TTC549 (cell line): ENCODE measurements at regions not wholly inside any gene's neighbourhood (a gene's known extent, or its start where the extent isn't known, plus 50 kb on each side); places are given as distances from the start of the nearest gene placed in this dataset.

Source experiments
- FAIRE-seq: peaks from 2 replicates; lab custom pipeline; 2012; peaks lifted over from hg19 to GRCh38; lab: Jason Lieb, UNC

DNA sequence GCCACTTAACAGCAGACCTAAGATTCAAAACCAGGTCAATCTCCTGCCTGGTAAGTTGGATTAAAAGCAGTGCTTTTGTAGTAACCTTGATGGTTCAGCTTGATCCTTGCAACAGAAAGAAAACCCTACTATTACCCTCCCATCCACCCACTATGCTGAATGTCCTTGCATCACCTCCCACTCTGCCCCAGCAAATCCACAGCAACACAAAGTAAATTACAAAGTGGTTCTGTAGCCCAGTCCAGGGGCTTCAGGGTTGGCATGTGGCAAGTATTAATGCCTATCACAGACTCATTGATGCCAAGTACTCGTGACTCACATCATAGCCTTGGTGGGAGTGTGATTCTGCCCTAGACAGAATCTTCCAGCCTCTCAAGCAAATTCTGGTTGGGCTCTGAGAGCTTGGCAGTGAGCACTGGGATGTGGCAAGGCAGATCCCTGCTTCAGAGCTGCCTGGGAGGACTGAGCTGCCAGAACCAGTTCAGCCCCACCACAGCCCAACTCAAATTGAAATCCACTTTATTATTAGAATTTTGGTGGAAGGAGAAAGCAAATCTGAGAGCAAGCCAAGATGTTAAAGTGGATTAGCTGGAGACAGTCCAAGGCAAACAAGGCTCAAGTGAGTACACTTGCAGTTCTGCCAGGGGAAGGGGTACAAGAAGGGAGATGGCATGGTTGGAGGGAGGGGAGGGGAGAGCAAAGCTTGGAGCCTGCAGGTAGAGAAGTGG lies 225.8 kb upstream of the UMPS start:
- FAIRE-seq: no peak

GRCh38 chr3:124509884-124510283 lies 220.4 kb upstream of the UMPS start:
- FAIRE-seq: no peak

DNA sequence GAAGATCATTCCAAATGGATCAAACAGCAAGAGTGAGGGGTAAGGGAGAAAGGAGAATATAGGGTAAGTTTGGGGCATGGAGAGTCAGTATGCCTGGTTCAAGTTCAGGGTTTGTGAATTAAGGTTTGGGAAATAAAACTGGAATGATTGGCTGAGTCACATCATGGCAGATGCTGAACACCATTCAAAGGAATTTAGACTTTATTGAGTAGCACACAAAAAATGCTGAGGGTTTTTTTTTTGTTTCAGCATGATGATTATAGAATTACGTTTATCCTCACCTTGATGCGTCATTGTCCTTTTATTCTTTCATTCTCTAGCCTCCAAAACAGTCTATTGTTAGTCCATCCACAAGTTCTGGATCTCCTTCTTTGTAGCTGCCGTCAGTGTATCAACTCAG lies 220.0 kb upstream of the UMPS start:
- FAIRE-seq: no peak

DNA sequence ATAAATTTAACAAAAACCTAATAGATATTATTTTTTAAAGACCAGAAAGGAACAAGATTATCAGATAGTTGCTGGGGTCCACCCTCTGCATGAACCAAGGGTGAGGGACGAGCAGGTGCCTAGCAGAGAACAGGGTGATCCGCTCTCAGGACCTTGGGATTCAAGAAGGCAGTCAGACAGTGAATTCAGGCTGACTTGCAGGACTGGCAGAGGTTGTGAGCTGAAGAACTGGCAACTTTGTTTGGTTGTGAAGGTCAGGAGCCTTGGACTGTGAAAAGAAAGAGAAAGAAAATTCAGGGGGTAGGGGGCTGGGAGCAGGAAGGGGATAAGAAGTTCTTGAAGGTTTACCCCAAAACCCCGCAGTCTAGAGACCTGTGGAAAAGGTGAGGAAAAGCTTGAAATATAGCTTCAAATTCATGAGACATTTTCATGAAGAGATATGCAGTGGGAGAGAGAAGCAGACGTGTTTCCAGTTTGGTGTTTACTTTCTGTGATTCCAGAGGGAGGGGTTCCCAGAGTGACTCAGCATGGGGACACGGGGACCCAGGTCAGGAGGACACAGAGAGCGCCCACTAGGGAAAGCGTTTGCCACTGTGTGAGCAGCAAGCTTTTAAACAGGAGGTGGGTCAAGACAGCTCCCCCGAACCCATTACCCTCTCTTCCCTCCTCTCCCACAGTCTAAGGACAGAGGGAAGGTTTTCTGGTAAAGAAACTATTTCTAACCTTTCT lies 217.2 kb upstream of the UMPS start:
- no peak for FAIRE-seq

DNA sequence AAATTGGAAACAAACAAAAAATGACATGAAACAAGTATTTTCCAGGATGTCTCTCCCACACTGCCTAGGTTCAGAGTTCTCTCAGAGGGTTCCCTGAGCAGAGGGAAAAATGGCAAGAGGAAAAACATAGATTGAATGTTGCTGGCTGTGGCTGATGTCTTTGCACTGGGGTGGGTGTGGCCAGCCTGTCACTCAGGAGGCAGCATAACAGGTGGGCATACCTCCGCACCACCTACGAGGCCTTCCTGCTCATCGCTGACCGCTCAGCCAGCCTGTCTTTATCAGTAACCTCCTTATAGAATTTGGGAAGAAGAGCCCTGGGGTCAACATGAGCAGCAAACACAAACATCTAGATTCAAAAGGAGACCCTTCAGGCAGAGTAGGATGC lies 216.6 kb upstream of the UMPS start:
- no peak for FAIRE-seq

DNA sequence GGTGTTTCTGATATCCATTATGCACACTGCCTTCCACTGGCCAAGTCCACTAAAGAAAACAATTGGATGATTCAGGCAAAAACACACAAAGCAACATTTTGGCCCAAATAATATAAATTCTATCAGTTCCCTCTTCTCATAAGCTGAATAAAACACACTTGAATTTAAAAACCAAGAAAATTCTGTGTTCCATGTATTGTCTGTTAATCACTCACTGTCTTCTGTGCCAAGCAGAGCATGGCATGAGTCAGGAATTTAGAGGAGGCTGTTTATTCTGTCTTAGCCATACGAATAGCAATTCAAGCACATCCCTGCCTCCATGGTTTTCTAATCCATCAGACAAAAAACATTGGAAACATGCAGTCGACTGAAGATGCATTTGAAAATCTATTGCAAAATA lies 215.6 kb upstream of the UMPS start:
- no peak for FAIRE-seq

DNA sequence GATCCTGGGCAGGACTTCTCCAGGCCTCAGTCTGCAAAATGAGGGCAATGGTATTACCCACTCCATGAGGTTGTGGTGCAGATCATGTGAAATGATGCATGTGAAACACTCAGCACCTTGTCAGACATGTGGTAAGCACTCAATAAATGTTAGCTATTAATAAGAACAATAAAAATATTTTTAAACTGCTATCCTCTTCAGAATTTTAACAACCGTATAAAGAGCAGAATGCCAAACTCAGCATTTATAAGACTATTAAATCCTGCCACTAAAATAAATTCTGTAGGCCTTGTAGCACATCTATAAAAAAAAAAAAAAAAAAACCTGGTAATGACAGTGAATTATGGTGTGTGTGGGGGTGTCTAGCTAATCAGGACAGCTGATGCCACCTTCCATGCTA lies 213.9 kb upstream of the UMPS start:
- FAIRE-seq: no peak

DNA sequence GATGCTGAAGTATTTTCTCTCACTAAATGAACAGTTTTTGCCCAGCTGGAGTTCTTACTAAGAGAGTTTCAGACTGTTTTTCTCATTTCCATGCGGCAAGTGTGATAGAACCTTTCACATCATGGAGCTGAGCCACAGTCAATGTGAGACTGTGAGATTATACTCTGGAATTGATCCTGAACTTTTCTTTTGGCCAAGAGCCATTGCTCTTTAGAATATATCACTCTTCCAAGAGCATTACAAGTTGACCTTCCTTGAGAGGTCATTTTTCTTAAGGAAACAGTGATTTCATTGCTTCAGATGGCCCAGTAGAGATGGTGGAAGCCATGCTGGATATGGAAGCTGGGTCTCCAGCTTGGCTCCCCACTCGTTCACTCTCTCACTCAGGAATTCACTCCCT lies 212.9 kb upstream of the UMPS start:
- no peak for FAIRE-seq

DNA sequence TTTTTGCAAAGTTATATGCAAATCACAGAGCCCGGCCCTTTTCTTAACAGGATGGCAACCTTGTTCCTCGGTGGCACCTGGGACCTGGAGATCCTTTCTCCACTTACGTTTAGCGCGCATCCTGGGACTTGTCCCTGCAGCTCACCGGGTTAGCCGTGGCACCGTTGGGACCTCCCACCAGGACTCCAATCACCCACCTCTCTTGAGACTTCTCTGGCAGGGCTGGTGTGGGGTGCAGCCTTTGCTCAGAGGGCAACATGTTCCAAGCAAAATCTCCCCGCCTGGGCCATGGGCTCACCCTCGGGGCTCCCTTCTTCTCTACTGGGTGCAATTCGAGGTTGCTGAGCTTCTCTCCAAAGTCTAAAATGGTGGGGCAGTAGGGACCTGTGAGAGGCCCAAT lies 211.9 kb upstream of the UMPS start:
- no peak for FAIRE-seq

- no peak for FAIRE-seq
Observed at GRCh38 chr3:124519591-124520194, 210.6 kb upstream of the UMPS start.

DNA sequence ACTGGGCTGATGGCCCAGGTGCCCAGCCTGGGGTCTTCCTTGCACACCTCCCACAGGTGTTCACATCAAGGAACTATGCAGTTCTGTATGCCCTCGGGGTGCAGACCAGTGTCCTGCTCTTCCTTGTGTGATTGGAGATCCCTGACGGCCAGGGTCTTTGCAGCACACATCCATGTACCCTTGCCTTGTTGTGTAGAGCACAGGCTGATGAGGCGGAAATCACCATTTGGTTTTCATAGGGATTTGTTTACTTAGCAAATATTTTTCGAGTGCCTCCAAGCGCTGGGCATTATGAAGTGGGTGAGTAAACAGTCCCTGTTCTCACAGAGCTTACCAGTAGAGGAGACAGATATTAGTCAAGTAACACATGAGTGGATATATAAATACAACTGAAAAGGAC lies 209.3 kb upstream of the UMPS start:
- FAIRE-seq: no peak

DNA sequence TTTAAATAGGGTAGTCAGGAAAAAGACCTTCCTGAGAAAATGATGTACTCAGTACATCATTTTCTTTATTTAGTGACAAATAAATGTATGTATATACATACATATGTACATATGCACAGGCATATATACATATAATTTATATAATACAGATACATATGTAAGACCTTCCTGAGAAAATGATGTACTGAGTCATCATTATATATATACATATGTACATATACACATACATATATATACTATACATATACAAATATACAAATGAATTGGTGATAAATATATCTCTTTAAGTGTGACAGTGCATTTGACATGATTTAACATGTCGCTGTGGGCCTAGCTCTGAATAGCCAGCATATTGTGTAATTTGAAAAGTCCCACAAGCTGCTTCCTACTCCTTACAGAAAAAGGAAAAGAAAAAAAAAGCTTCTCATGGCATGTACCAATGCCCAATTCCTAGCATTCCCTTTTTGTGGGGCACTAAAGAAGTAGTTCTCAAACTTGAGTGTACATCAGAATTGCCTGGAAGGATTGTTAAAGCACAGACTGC lies 208.1 kb upstream of the UMPS start:
- no peak for FAIRE-seq

DNA sequence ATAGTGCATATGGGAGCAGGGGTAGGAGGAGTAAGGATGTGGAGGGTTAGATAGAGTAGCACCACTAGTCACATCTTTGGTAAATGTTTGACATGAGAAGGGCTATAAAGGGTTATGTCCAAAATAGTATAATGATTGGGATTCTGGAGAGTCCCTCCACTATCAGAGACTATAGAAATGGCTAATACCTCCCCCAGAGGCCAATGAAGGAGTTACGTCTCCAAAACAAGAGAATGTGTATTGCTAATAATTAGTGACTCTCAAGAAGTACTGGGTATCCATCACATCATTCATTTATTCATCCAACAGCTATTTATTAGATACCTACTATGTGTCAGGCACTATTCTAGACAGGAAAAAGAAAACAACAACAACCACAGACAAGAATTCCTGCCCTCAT lies 203.7 kb upstream of the UMPS start:
- no peak for FAIRE-seq

DNA sequence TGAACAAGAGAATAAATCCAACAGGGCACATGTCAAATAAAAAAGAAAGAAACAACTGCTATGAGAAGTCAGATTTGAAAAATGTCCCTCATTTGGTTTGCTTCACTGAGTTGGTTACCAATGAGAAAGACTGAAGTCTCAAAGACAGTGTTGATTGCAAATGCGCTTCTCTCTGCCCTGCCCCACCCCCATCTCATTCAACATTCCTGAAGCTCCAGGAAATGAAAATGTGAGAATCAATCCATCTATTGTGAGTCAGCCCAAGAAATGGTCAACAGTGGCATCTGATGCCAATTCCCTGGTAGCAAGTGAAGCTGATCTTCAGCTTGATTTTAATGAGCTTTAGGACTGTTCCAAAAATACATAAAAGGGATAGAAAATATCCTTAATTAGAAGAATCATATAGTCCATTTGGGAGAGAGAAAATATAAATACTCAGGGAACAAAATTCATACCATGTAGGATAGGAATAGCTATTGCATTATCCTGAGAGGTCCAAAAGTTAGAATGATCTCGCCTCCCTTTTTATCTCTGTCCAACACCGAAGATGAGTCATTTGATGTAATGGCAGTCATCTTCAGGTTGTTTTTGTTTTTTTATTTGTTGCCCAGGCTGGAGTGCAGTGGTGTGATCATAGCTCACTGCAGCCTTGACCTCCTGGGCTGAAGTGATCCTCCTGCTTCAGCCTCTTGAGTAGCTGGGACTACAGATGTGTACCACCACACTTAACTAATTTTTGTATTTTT lies 200.3 kb upstream of the UMPS start:
- no peak for FAIRE-seq

- FAIRE-seq: no peak
Observed at GRCh38 chr3:124530916-124531315, 199.3 kb upstream of the UMPS start.

- FAIRE-seq: no peak
Observed at GRCh38 chr3:124532071-124532470, 198.2 kb upstream of the UMPS start.

- no peak for FAIRE-seq
Observed at GRCh38 chr3:124535306-124535705, 194.9 kb upstream of the UMPS start.

DNA sequence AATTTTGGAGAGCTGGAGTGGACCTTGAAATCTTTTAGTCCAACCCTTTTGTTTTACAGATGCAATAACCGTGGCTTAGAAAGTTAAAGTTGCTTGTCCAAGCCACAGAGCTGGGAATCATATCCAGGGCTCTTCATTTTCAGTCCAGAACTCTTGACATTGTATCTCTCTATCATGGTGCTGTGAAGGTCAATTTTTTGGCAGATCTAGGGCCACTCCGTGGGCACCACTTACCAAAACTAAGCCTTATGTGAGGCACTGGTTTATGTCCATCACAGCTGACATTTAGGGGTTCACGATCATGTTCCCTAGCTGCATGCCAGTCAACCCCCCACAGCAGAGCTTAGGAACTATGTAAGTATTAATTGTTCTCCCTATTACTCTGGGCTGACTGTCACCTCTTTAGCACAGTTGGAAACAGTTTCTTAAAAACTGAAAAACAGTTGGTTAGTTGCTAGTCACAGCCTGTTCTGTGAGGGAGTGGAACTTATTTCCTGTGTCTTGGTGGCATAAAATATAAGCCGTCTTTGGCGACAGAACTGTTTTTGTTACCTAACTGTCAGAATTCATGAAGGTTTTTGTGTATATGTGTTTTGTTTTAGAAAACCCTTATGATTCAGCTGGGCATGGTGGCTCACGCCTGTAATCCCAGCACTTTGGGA lies 189.6 kb upstream of the UMPS start:
- no peak for FAIRE-seq

GRCh38 chr3:124542214-124542869 lies 187.9 kb upstream of the UMPS start:
- FAIRE-seq: no peak

DNA sequence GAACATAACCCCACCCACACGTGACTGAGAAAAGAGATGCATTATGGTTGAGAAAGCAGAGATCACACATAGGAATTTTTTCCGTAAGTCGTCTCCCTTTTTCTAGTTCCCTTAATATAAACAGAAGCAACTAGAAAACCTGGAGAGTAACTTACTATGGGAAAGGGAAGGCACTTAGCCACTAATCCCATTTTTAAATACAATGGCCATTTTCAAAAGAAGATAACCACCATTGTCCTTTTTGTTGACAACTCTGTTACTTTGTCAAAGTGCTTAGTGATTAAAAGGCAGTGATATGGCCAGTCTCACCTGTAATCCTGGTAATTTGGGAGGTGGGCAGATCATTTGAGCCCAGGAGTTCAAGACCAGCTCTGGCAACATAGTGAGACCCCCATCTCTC lies 184.4 kb upstream of the UMPS start:
- no peak for FAIRE-seq

DNA sequence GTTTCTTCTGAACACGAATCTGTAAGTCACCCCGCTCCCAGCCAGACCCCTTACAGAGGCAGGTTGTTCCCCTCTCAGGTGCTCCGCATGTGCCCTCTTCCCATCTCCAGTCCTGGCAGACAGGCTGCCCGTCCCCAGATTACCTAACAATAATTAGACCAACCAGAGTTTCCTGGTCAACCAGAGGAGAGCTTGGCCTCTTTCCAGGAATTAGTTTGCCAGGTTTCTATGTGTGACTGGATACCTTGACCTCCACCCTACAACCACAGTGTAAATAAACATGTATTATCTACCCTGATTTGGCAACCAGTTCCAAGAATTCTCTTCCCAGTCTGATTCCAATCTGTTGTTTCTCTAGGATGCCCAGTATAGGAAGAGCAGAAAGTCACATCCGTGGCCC lies 178.0 kb upstream of the UMPS start:
- no peak for FAIRE-seq

DNA sequence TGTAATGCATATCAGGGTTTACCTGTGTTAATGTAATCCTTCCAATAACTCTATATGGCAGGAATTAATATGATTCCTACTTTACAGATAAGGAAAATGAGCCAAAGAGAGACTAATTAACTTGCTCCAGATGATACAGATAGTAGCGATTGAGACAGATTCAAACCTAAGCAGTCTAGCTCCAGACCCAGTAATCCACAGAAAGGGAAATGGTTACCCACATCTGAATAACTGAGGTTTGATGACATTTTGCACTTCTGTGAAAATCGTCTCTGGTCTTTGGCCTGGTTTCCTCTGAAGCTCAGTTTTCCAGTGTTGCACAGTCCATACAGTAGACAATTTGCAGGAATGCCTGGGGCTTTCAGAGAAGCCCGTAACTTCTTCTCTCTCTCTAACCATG lies 177.1 kb upstream of the UMPS start:
- FAIRE-seq: no peak
